DMS53 (cell line): ENCODE measurements at regions not wholly inside any gene's neighbourhood (a gene's known extent, or its start where the extent isn't known, plus 50 kb on each side); places are given as distances from the start of the nearest gene placed in this dataset.
"Not testable (repeated sequence)": the region's sequence is repeated elsewhere in the genome, so short reads cannot be mapped to it uniquely, and the experiment has no call there.

Source experiments
- DNase-seq: peaks from one replicate; lab custom pipeline; 2025; lab: John Stamatoyannopoulos, UW

- no peak for DNase-seq
These were observed 679.8 kb upstream of the NECTIN3 start for GRCh38 chr3:110391640-110392395.

GRCh38 chr3:110393941-110394340 lies 677.7 kb upstream of the NECTIN3 start:
- DNase-seq = no peak

GRCh38 chr3:110397115-110397514 lies 674.5 kb upstream of the NECTIN3 start:
- DNase-seq = no peak

- DNase-seq = no peak
These were observed 671.3 kb upstream of the NECTIN3 start for GRCh38 chr3:110400315-110400714.

GRCh38 chr3:110405830-110406585 lies 665.6 kb upstream of the NECTIN3 start:
- no peak for DNase-seq

- DNase-seq = no peak
These were observed 658.4 kb upstream of the NECTIN3 start for GRCh38 chr3:110413266-110413665.

GRCh38 chr3:110413807-110414748 lies 657.5 kb upstream of the NECTIN3 start:
- DNase-seq = no peak

- DNase-seq = peak; percentile 72
These were observed 656.8 kb upstream of the NECTIN3 start for GRCh38 chr3:110414855-110415254.

- DNase-seq = peak; percentile 41
These were observed 652.5 kb upstream of the NECTIN3 start for GRCh38 chr3:110419096-110419495.

- DNase-seq = no peak
These were observed 652.0 kb upstream of the NECTIN3 start for GRCh38 chr3:110419601-110420000.

GRCh38 chr3:110420158-110420641 lies 651.4 kb upstream of the NECTIN3 start:
- peak; percentile 40 for DNase-seq

- no peak for DNase-seq
These were observed 648.3 kb upstream of the NECTIN3 start for GRCh38 chr3:110423276-110423675.

GRCh38 chr3:110430146-110430545 lies 641.5 kb upstream of the NECTIN3 start:
- DNase-seq = no peak

GRCh38 chr3:110436209-110436608 lies 635.4 kb upstream of the NECTIN3 start:
- no peak for DNase-seq

GRCh38 chr3:110440066-110440653 lies 631.5 kb upstream of the NECTIN3 start:
- DNase-seq = not testable (repeated sequence)

GRCh38 chr3:110454066-110454465 lies 617.5 kb upstream of the NECTIN3 start:
- no peak for DNase-seq

- no peak for DNase-seq
These were observed 615.6 kb upstream of the NECTIN3 start for GRCh38 chr3:110456001-110456400.

GRCh38 chr3:110456438-110457138 lies 615.0 kb upstream of the NECTIN3 start:
- DNase-seq = no peak

GRCh38 chr3:110457508-110457907 lies 614.1 kb upstream of the NECTIN3 start:
- no peak for DNase-seq

GRCh38 chr3:110459021-110459420 lies 612.6 kb upstream of the NECTIN3 start:
- no peak for DNase-seq

- peak; percentile 68 for DNase-seq
These were observed 601.3 kb upstream of the NECTIN3 start for GRCh38 chr3:110470310-110470709.
